H1 (cell line): ENCODE measurements at regions not wholly inside any gene's neighbourhood (a gene's known extent, or its start where the extent isn't known, plus 50 kb on each side); places are given as distances from the start of the nearest gene placed in this dataset.

Source experiments
- CTCF ChIA-PET: fragments of 300-600 bp; sonication (Branson Sonifier 250); formaldehyde crosslinking; loops from one replicate; lab custom pipeline; 2021; ENCODE audit not compliant: partially characterized antibody; lab: Charles Lee
- POLR2A ChIA-PET: fragments of 300-600 bp; sonication (Branson Sonifier 250); formaldehyde crosslinking; loops from one replicate; lab custom pipeline; 2021; ENCODE audit warnings: inconsistent platforms; ENCODE audit not compliant: partially characterized antibody; lab: Charles Lee
- DNase-seq, 2 experiments: peaks; one replicate each; pipeline versions ENCODE4 v3.0.0 to v3.0.0-alpha.2; 2010 to 2022; ENCODE audit warnings: low spot score in 2 of 2, low read depth in 1 of 2, mixed read lengths in 1 of 2
- FAIRE-seq: peaks from 2 replicates; lab custom pipeline; 2011; peaks lifted over from hg19 to GRCh38; lab: Jason Lieb, UNC
- H2AFZ ChIP-seq: 2 replicates; pipeline ENCODE4 v1.8.1; 2012; ENCODE audit warnings: low read length, inconsistent platforms
- H2AK5ac ChIP-seq: 2 replicates; pipeline ENCODE4 v1.6.1; 2013; ENCODE audit warnings: low read depth, low read length
- H2BK120ac ChIP-seq: replicated peaks from 2 replicates; pipeline ENCODE3; 2013; ENCODE audit warnings: low read depth, low read length, inconsistent platforms
- H2BK12ac ChIP-seq: 2 replicates; pipeline ENCODE4 v1.6.1; 2013; ENCODE audit warnings: low read depth, low read length
- H2BK15ac ChIP-seq: 2 replicates; pipeline ENCODE4 v1.6.1; 2013; ENCODE audit warnings: low read length
- H2BK20ac ChIP-seq: 2 replicates; pipeline ENCODE4 v1.6.1; 2013; ENCODE audit warnings: low read length
- H2BK5ac ChIP-seq: 2 replicates; pipeline ENCODE4 v1.6.1; 2013; ENCODE audit warnings: low read depth, low read length
- H3K14ac ChIP-seq: 2 replicates; pipeline ENCODE4 v1.6.1; 2013; ENCODE audit warnings: inconsistent platforms; ENCODE audit not compliant: insufficient read length
- H3K18ac ChIP-seq: 2 replicates; pipeline ENCODE4 v1.6.1; 2013; ENCODE audit warnings: low read length; ENCODE audit errors: extremely low read depth
- H3K23ac ChIP-seq: 2 replicates; pipeline ENCODE4 v1.6.1; 2013; ENCODE audit warnings: inconsistent platforms; ENCODE audit not compliant: insufficient read length
- H3K23me2 ChIP-seq: 2 replicates; pipeline ENCODE4 v1.6.1; 2013; ENCODE audit warnings: low read depth, low read length
- H3K27ac ChIP-seq: 2 replicates; pipeline ENCODE4 v1.6.1; 2011; ENCODE audit warnings: low read depth, low read length, inconsistent platforms
- H3K27me3 ChIP-seq, 4 experiments: replicated peaks in 1 of 4; 1 replicate in 1 of 4; 2 replicates in 3 of 4; pipeline versions ENCODE4 v1.6.1 to v1.8.1; 2011 to 2013; ENCODE audit warnings: low read length in 3 of 4, mild to moderate bottlenecking in 3 of 4, inconsistent platforms in 2 of 4, mixed read lengths in 2 of 4, moderate library complexity in 1 of 4; ENCODE audit not compliant: control insufficient read depth in 3 of 4, insufficient read depth in 3 of 4; ENCODE audit errors: extremely low read depth in 1 of 4
- H3K36me3 ChIP-seq, 4 experiments: 2 replicates each; pipeline versions ENCODE4 v1.6.1 to v1.8.1; 2011 to 2013; ENCODE audit warnings: mild to moderate bottlenecking in 4 of 4, low read length in 3 of 4, moderate library complexity in 2 of 4, control low read depth in 1 of 4, inconsistent platforms in 1 of 4; ENCODE audit not compliant: insufficient read depth in 4 of 4, control insufficient read depth in 2 of 4
- H3K4ac ChIP-seq: replicated peaks from 2 replicates; pipeline ENCODE3; 2013; ENCODE audit warnings: low read length, low read depth, mixed read lengths, inconsistent platforms; ENCODE audit not compliant: insufficient read length
- H3K4me1 ChIP-seq, 4 experiments: replicated peaks in 1 of 4; 1 replicate in 1 of 4; 2 replicates in 3 of 4; pipeline versions ENCODE4 v1.6.1 to v1.8.1; 2011 to 2013; ENCODE audit warnings: low read length in 3 of 4, inconsistent platforms in 2 of 4, mixed read lengths in 1 of 4; ENCODE audit not compliant: insufficient read depth in 4 of 4, control insufficient read depth in 3 of 4
- H3K4me2 ChIP-seq, 2 experiments: 2 replicates each; pipeline versions ENCODE4 v1.6.1 to v1.8.1; 2011 to 2013; ENCODE audit warnings: low read depth in 2 of 2, low read length in 2 of 2, control low read depth in 1 of 2, inconsistent platforms in 1 of 2, mild to moderate bottlenecking in 1 of 2; ENCODE audit not compliant: insufficient read depth in 1 of 2
- H3K4me3 ChIP-seq, 4 experiments: fragments of 200-600, 300-600 bp in 1 of 4; sonication (generic), shearing (Covaris generic), sonication (Bioruptor Twin) in 1 of 4; 2 replicates each; pipeline versions ENCODE4 v1.5.1 to v1.8.1; 2011 to 2016; ENCODE audit warnings: low read length in 4 of 4, low read depth in 3 of 4, control low read depth in 2 of 4, inconsistent platforms in 2 of 4, mild to moderate bottlenecking in 2 of 4, mixed read lengths in 1 of 4, moderate library complexity in 1 of 4; ENCODE audit not compliant: insufficient read depth in 2 of 4; ENCODE audit errors: extremely low read depth in 1 of 4
- H3K56ac ChIP-seq: replicated peaks from 2 replicates; pipeline ENCODE3; 2013; ENCODE audit warnings: low read depth, mild to moderate bottlenecking, mixed read lengths, low read length, inconsistent platforms; ENCODE audit not compliant: insufficient read length
- H3K79me1 ChIP-seq: 2 replicates; pipeline ENCODE4 v1.6.1; 2013; ENCODE audit warnings: low read depth, low read length, control low read depth
- H3K79me2 ChIP-seq, 2 experiments: 2 replicates each; pipeline versions ENCODE4 v1.6.1 to v1.8.1; 2012 to 2013; ENCODE audit warnings: low read length in 2 of 2, mild to moderate bottlenecking in 2 of 2, inconsistent platforms in 1 of 2; ENCODE audit not compliant: insufficient read depth in 2 of 2, control insufficient read depth in 1 of 2
- H3K9ac ChIP-seq, 4 experiments: replicated peaks in 1 of 4; 1 replicate in 1 of 4; 2 replicates in 3 of 4; pipeline versions ENCODE4 v1.6.1 to v1.8.1; 2011 to 2013; ENCODE audit warnings: low read depth in 3 of 4, low read length in 3 of 4, control low read depth in 2 of 4, mild to moderate bottlenecking in 2 of 4, moderate library complexity in 2 of 4, inconsistent platforms in 1 of 4; ENCODE audit errors: extremely low read depth in 1 of 4
- H3K9me3 ChIP-seq, 2 experiments: 2 replicates each; pipeline versions ENCODE4 v1.6.1 to v1.8.1; 2012 to 2013; ENCODE audit warnings: mild to moderate bottlenecking in 2 of 2, moderate library complexity in 2 of 2, control low read depth in 1 of 2, inconsistent platforms in 1 of 2, low read depth in 1 of 2, low read length in 1 of 2, mixed read lengths in 1 of 2; ENCODE audit not compliant: insufficient read depth in 2 of 2
- H4K20me1 ChIP-seq, 2 experiments: replicated peaks in 1 of 2; 2 replicates each; pipeline versions ENCODE3 to v1.8.1; 2011 to 2013; ENCODE audit warnings: inconsistent platforms in 2 of 2, low read length in 2 of 2, mild to moderate bottlenecking in 1 of 2; ENCODE audit not compliant: insufficient read depth in 2 of 2, control insufficient read depth in 1 of 2
- H4K5ac ChIP-seq: 2 replicates; pipeline ENCODE4 v1.6.1; 2013; ENCODE audit warnings: low read length, low read depth, mixed read lengths, inconsistent platforms; ENCODE audit not compliant: insufficient read length
- H4K8ac ChIP-seq: 2 replicates; pipeline ENCODE4 v1.8.0; 2013; ENCODE audit warnings: mild to moderate bottlenecking, moderate library complexity, low read length, inconsistent platforms; ENCODE audit not compliant: insufficient read depth; ENCODE audit errors: extremely low read depth
- H4K91ac ChIP-seq: replicated peaks from 2 replicates; pipeline ENCODE3; 2013; ENCODE audit warnings: low read length, mixed read lengths, inconsistent platforms; ENCODE audit not compliant: insufficient read length
- TAF1 ChIP-seq: IDR thresholded peaks from 2 replicates; pipeline ENCODE4 v1.6.1; 2011; ENCODE audit warnings: mild to moderate bottlenecking, low read depth, low read length
- WGBS, 2 experiments: shearing (Covaris generic) in 1 of 2; methylation state at CpG; one replicate each; pipeline versions ENCODE4 v1.1.6 to v1.1.7; 2013 to 2015; ENCODE audit warnings: low lambda C conversion rate in 2 of 2, mixed read lengths in 2 of 2, inconsistent platforms in 1 of 2, low coverage in 1 of 2, missing lambda C conversion rate in 1 of 2; ENCODE audit not compliant: insufficient replicate concordance in 2 of 2, insufficient coverage in 1 of 2, insufficient read length in 1 of 2; ENCODE audit errors: extremely low coverage in 1 of 2, missing lambda C conversion rate in 1 of 2; 5-methylcytosine and 5-hydroxymethylcytosine counted together

DNA sequence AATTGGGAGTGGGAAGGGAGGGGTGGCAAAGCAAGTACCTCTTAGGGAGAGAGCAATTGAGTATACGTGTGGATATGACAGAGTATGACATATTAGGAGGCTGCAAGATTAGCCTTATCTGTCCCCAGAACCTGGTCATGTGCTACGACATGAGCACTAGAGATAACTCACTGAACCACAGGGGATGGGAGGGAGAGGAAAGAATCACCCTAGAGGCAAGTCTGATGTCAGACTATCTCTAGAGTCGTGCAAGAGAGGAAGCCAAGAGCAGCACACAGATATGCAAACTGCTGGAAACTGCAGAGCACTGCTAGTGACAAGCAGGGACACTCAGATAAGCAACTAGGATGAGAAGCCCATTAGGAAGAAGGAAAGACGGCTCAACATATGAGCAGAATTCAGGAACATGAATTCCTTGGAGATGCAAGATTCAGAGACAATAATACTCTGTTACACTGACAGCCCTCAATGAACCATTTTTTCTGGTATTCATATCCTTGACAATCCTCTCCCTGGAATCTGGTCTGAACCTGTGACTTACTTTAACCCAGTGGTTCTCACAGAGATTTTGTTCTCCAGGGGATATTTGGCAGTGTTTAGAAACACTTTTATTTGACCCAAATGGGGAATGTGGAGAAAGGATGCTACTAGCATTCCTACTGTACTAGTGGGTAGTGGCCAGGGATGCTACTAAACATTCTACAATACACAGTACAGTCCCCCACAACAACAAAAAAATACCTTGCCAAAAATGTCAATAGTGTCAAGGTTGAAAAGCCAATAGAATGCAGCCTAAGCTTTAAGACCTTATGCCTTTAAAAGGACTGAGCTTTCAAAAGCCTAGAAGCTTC lies 84.0 kb upstream of the BMP2K start:
- Histone ChIP-seq H3K56ac (no peak overlapping the region), H3K36me3 (no peaks in the 10 kb centered on the region), H2BK5ac (no peak overlapping the region), H3K4ac (no peak overlapping the region), H3K9me3 (no peaks in the 10 kb centered on the region), H2BK20ac (no peak overlapping the region), H3K23ac (no peak overlapping the region), H2BK120ac (no peak overlapping the region), H4K5ac (no peak overlapping the region), H2AK5ac (no peak overlapping the region), H3K23me2 (no peaks in the 10 kb centered on the region), H4K20me1 (no peaks in the 10 kb centered on the region), H3K79me1 (no peaks in the 10 kb centered on the region), H3K27ac (no peak overlapping the region), H3K18ac (no peak overlapping the region), H3K14ac (no peak overlapping the region), H3K4me2 (no peak overlapping the region), H2BK15ac (no peak overlapping the region; the same call in 1 of the 2 replicates), H2AFZ (no peak overlapping the region), H3K4me1 (no peaks in the 10 kb centered on the region), H3K79me2 (no peaks in the 10 kb centered on the region), H4K8ac (no peak overlapping the region), H4K91ac (no peak overlapping the region), H3K27me3 (no peaks in the 10 kb centered on the region), H3K9ac (no peak overlapping the region), H3K4me3 (no peak overlapping the region), H2BK12ac (no peak overlapping the region)
- CTCF ChIA-PET: interaction anchor here (0.6 kb wide), 1 partner anchor 96 kb away, joined by 3 read pairs; no protein-coding TSS in a partner anchor
- WGBS, 2 experiments: 70% methylated on average over 4 of the region's 4 CpGs; no CpG with 5 or more reads in 1 of the 2 experiments
- FAIRE-seq (no peak), DNase-seq (no peak)
- POLR2A ChIA-PET: no interaction called here
- TF ChIP-seq TAF1: no peak
